Natural killer cell (primary cell): ENCODE measurements at regions not wholly inside any gene's neighbourhood (a gene's known extent, or its start where the extent isn't known, plus 50 kb on each side); places are given as distances from the start of the nearest gene placed in this dataset.

ENCODE experiments used
- ATAC-seq, 3 donors: fragments of 150-1000 bp in 2 of 3; fragments of 200-7000 bp in 1 of 3; cut with Tn5 transposase; 1 replicate in 1 of 3; 2 replicates in 2 of 3; pipeline ENCODE4 v1.10.0; 2021; ENCODE audit warnings: mild to moderate bottlenecking in 2 of 3, moderate library complexity in 2 of 3
- DNase-seq, 2 donors: peaks; one replicate each; pipeline versions ENCODE4 v3.0.0 to v3.0.0-alpha.2; 2013 to 2021; ENCODE audit warnings: mixed read lengths in 1 of 2
- H3K27ac ChIP-seq: one replicate; pipeline ENCODE4 v1.5.1; 2013; ENCODE audit warnings: mild to moderate bottlenecking, low read length
- H3K27me3 ChIP-seq: one replicate; pipeline ENCODE4 v1.6.1; 2013; ENCODE audit warnings: low read length; ENCODE audit not compliant: control insufficient read depth, insufficient read depth
- H3K36me3 ChIP-seq: one replicate; pipeline ENCODE4 v1.6.1; 2013; ENCODE audit warnings: low read length; ENCODE audit not compliant: control insufficient read depth, insufficient read depth
- H3K4me1 ChIP-seq: one replicate; pipeline ENCODE4 v1.6.1; 2013; ENCODE audit warnings: low read length; ENCODE audit not compliant: control insufficient read depth, insufficient read depth
- H3K4me3 ChIP-seq: one replicate; pipeline ENCODE4 v1.5.1; 2013; ENCODE audit warnings: low read length
- H3K9me3 ChIP-seq: one replicate; pipeline ENCODE4 v1.6.1; 2013; ENCODE audit warnings: low read length; ENCODE audit not compliant: control insufficient read depth, insufficient read depth
- H3K27ac Mint-ChIP-seq, 2 donors: one replicate each; pipeline ENCODE4 v1.8.0; 2022; ENCODE audit warnings: mild to moderate bottlenecking in 2 of 2, mixed read lengths in 2 of 2, moderate library complexity in 1 of 2
- H3K27me3 Mint-ChIP-seq, 2 donors: one replicate each; pipeline ENCODE4 v1.8.0; 2022; ENCODE audit warnings: low read depth in 2 of 2, mixed read lengths in 2 of 2
- H3K36me3 Mint-ChIP-seq: one replicate; pipeline ENCODE4 v1.8.0; 2022; ENCODE audit warnings: mixed read lengths
- H3K4me1 Mint-ChIP-seq, 2 donors: one replicate each; pipeline ENCODE4 v1.8.0; 2022; ENCODE audit warnings: mixed read lengths in 2 of 2
- H3K4me3 Mint-ChIP-seq: one replicate; pipeline ENCODE4 v1.8.0; 2022; ENCODE audit warnings: mild to moderate bottlenecking, moderate library complexity, mixed read lengths
- H3K9me3 Mint-ChIP-seq, 2 donors: one replicate each; pipeline ENCODE4 v1.8.0; 2022; ENCODE audit warnings: mixed read lengths in 2 of 2
- CTCF ChIP-seq: fragments of 200-600 bp; IDR thresholded peaks from one replicate; pipeline ENCODE4 v1.8.0; 2022; ENCODE audit warnings: antibody characterized with exemption
- WGBS: methylation state at CpG from one replicate; pipeline ENCODE4 v1.1.7; 2013; ENCODE audit warnings: missing lambda C conversion rate; ENCODE audit not compliant: insufficient coverage; 5-methylcytosine and 5-hydroxymethylcytosine counted together
- intact Hi-C: fragments of 100-400 bp; cut with micrococcal nuclease; formaldehyde crosslinking; loops from one replicate; pipeline ENCODE4 v1.14.2; 2022

- WGBS: 89% methylated on average over 1 of the region's 1 CpG
- intact Hi-C loops: no loop called here
- Histone ChIP-seq H3K4me1 (no peaks in the 10 kb centered on the region), H3K27me3 (no peaks in the 10 kb centered on the region), H3K4me3 (no peak overlapping the region), H3K9me3 (no peaks in the 10 kb centered on the region), H3K36me3 (no peaks in the 10 kb centered on the region), H3K27ac (no peak overlapping the region)
- Mint-ChIP-seq H3K27ac (no peak overlapping the region), H3K36me3 (no peaks in the 10 kb centered on the region), H3K4me1 (no peaks in the 10 kb centered on the region), H3K27me3 (no peaks in the 10 kb centered on the region), H3K4me3 (no peak overlapping the region), H3K9me3 (peaks cover 2 to 11% of the 10 kb centered on the region in 2 donors)
- DNase-seq: no peak
- no peak for TF ChIP-seq CTCF
- ATAC-seq: no peak
Measured at GRCh38 chr2:226398580-226398979, 401.0 kb downstream of the IRS1 start.

- Histone ChIP-seq H3K27ac (no peak overlapping the region), H3K9me3 (no peaks in the 10 kb centered on the region), H3K27me3 (no peaks in the 10 kb centered on the region), H3K4me3 (no peak overlapping the region), H3K4me1 (no peaks in the 10 kb centered on the region), H3K36me3 (no peaks in the 10 kb centered on the region)
- intact Hi-C loops: no loop called here
- Mint-ChIP-seq H3K4me1 (no peaks in the 10 kb centered on the region), H3K9me3 (peaks cover 2 to 11% of the 10 kb centered on the region in 2 donors), H3K36me3 (no peaks in the 10 kb centered on the region), H3K27me3 (no peaks in the 10 kb centered on the region), H3K4me3 (no peak overlapping the region), H3K27ac (no peak overlapping the region)
- no CpG with 5 or more reads among the region's 2 CpGs for WGBS
- no peak for DNase-seq
- ATAC-seq: no peak
- TF ChIP-seq CTCF: no peak
Measured at GRCh38 chr2:226396541-226396940, 403.1 kb downstream of the IRS1 start.

GRCh38 chr2:226387499-226387942 lies 412.1 kb downstream of the IRS1 start:
- H3K9me3 ChIP-seq: no peaks in the 10 kb centered on the region
- WGBS: 91% methylated on average over 4 of the region's 4 CpGs
- H3K36me3 ChIP-seq: no peaks in the 10 kb centered on the region
- H3K4me3 Mint-ChIP-seq: no peak overlapping the region
- ATAC-seq (no peak), DNase-seq (no peak)
- H3K4me1 ChIP-seq: no peaks in the 10 kb centered on the region
- H3K27me3 Mint-ChIP-seq: no peaks in the 10 kb centered on the region
- H3K27ac ChIP-seq: no peak overlapping the region
- intact Hi-C loops: no loop called here
- H3K4me1 Mint-ChIP-seq: no peaks in the 10 kb centered on the region
- no peaks in the 10 kb centered on the region for H3K36me3 Mint-ChIP-seq
- peaks cover 9 to 13% of the 10 kb centered on the region in 2 donors for H3K9me3 Mint-ChIP-seq
- TF ChIP-seq CTCF: no peak
- no peak overlapping the region for H3K4me3 ChIP-seq
- H3K27ac Mint-ChIP-seq: no peak overlapping the region
- no peaks in the 10 kb centered on the region for H3K27me3 ChIP-seq

- no peaks in the 10 kb centered on the region for H3K4me1 Mint-ChIP-seq
- intact Hi-C loops: no loop called here
Measured at GRCh38 chr2:226383461-226383860, 416.2 kb downstream of the IRS1 start.

More at GRCh38 chr2:226383461-226383860, 416.2 kb downstream of the IRS1 start:
- Histone ChIP-seq H3K4me3 (no peak overlapping the region), H3K9me3 (no peaks in the 10 kb centered on the region), H3K27me3 (no peaks in the 10 kb centered on the region), H3K4me1 (no peaks in the 10 kb centered on the region), H3K27ac (no peak overlapping the region), H3K36me3 (no peaks in the 10 kb centered on the region)
- no peaks in the 10 kb centered on the region for H3K27me3 Mint-ChIP-seq
- no peaks in the 10 kb centered on the region for H3K36me3 Mint-ChIP-seq
- ATAC-seq: no peak
- H3K4me3 Mint-ChIP-seq: no peak overlapping the region
- DNase-seq: no peak
- TF ChIP-seq CTCF: no peak
- peaks cover 5 to 13% of the 10 kb centered on the region in 2 donors for H3K9me3 Mint-ChIP-seq
- no peak overlapping the region for H3K27ac Mint-ChIP-seq
